ENCODE measurements at regions not wholly inside any gene's neighbourhood (a gene's known extent, or its start where the extent isn't known, plus 50 kb on each side); places are given as distances from the start of the nearest gene placed in this dataset.

DNA sequence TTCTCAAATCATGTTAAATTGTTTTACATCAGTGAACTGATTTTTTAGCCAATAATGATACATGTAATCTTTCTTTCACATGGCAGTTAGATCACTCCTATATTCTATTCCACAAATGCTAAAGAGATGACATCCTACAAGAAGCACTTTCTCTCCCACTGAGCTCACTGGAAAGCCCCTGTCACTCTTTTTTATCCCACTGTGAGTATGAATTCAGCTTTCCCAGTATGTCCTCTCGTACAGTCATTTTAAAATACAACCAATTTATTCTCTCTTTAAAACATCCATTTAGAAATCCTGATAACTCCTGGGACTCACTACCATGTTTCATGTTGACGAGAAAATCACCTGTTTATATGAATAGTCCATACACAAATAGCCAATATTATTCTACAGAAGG, 599.9 kb downstream of the SEMA5A start:
- no peak for ATAC-seq
- TF ChIP-seq CSRNP3 (CRISPR knock-in tag; IDR thresholded peaks at IDR 0.05) (no peak), SNAI2 (CRISPR knock-in tag; IDR thresholded peaks at IDR 0.05) (no peak), RARB (CRISPR knock-in tag; IDR thresholded peaks at IDR 0.05) (no peak), ZFP3 (CRISPR knock-in tag; IDR thresholded peaks at IDR 0.05) (no peak), ZFP30 (CRISPR knock-in tag; IDR thresholded peaks at IDR 0.05) (no peak), PPARA (CRISPR knock-in tag; IDR thresholded peaks at IDR 0.05; ENCODE audit: borderline replicate concordance) (no peak), POU6F1 (CRISPR knock-in tag; IDR thresholded peaks at IDR 0.05; ENCODE audit: borderline replicate concordance, low read depth) (no peak)
- TF ChIP-seq, protein P1, sequence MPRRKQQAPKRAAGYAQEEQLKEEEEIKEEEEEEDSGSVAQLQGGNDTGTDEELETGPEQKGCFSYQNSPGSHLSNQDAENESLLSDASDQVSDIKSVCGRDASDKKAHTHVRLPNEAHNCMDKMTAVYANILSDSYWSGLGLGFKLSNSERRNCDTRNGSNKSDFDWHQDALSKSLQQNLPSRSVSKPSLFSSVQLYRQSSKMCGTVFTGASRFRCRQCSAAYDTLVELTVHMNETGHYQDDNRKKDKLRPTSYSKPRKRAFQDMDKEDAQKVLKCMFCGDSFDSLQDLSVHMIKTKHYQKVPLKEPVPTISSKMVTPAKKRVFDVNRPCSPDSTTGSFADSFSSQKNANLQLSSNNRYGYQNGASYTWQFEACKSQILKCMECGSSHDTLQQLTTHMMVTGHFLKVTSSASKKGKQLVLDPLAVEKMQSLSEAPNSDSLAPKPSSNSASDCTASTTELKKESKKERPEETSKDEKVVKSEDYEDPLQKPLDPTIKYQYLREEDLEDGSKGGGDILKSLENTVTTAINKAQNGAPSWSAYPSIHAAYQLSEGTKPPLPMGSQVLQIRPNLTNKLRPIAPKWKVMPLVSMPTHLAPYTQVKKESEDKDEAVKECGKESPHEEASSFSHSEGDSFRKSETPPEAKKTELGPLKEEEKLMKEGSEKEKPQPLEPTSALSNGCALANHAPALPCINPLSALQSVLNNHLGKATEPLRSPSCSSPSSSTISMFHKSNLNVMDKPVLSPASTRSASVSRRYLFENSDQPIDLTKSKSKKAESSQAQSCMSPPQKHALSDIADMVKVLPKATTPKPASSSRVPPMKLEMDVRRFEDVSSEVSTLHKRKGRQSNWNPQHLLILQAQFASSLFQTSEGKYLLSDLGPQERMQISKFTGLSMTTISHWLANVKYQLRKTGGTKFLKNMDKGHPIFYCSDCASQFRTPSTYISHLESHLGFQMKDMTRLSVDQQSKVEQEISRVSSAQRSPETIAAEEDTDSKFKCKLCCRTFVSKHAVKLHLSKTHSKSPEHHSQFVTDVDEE (CRISPR knock-in tag; IDR thresholded peaks at IDR 0.05) = no peak
- TF ChIP-seq, protein P2, sequence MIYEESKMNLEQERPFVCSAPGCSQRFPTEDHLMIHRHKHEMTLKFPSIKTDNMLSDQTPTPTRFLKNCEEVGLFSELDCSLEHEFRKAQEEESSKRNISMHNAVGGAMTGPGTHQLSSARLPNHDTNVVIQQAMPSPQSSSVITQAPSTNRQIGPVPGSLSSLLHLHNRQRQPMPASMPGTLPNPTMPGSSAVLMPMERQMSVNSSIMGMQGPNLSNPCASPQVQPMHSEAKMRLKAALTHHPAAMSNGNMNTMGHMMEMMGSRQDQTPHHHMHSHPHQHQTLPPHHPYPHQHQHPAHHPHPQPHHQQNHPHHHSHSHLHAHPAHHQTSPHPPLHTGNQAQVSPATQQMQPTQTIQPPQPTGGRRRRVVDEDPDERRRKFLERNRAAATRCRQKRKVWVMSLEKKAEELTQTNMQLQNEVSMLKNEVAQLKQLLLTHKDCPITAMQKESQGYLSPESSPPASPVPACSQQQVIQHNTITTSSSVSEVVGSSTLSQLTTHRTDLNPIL (CRISPR knock-in tag; IDR thresholded peaks at IDR 0.05; ENCODE audit: low read depth) = no peak

DNA sequence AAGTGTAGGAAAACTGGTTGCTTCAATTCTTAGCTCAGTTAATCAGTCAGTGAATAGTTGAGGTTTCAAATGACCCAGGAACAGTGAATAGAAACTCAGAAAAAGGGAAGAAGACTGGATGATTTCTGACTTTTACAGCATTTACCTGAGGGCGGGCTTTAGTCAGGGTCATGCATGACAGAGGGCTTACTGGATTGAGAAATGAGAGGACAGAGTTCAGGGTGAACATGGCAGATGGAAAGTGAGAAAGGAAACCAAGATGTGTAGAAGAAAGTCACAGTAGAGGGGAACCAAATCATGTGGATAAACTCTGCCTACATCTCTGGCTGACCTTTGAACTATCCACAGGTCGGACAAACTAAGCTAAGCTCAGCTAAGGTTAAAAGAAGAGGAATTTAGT, 596.0 kb downstream of the SEMA5A start:
- ATAC-seq = no peak
- TF ChIP-seq ARNTL (CRISPR knock-in tag; IDR thresholded peaks at IDR 0.05; ENCODE audit: borderline replicate concordance, low read depth) = no peak
- no peak for TF ChIP-seq PATZ1 (CRISPR knock-in tag; IDR thresholded peaks at IDR 0.05; ENCODE audit: borderline replicate concordance)
- TF ChIP-seq RARB (CRISPR knock-in tag; IDR thresholded peaks at IDR 0.05) = no peak
- TF ChIP-seq CSRNP3 (CRISPR knock-in tag; IDR thresholded peaks at IDR 0.05) = no peak

DNA sequence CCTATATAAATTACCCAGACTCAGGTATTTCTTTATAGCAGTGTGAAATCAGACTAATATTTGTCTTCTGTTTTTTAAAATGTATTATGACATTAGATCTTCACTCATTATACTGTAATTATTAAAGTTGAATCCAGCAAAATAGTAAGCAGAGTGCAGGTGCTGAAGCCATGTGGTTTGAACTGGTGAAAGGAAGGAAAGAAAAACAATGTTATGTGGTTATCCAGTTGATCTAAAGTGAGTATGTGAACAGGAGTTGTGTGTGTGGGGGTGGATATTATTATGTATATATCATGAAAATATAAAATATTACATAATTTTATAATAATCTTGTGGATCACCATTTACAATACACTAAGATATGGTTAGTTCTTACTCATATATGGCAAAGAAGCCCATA, 593.7 kb downstream of the SEMA5A start:
- ATAC-seq = no peak
- no peak for TF ChIP-seq ISL1 (CRISPR knock-in tag; IDR thresholded peaks at IDR 0.05)
- TF ChIP-seq TOX (CRISPR knock-in tag; IDR thresholded peaks at IDR 0.05; ENCODE audit: borderline replicate concordance) = no peak
- TF ChIP-seq ZFP3 (CRISPR knock-in tag; IDR thresholded peaks at IDR 0.05) = no peak
- TF ChIP-seq TCF4 (CRISPR knock-in tag; IDR thresholded peaks at IDR 0.05; ENCODE audit: borderline replicate concordance) = no peak
- no peak for TF ChIP-seq CSDC2 (CRISPR knock-in tag; IDR thresholded peaks at IDR 0.05)
- no peak for TF ChIP-seq GLIS3 (CRISPR knock-in tag; IDR thresholded peaks at IDR 0.05)
- TF ChIP-seq, protein P1 (CRISPR knock-in tag; IDR thresholded peaks at IDR 0.05) = no peak
- TF ChIP-seq ZFP30 (CRISPR knock-in tag; IDR thresholded peaks at IDR 0.05) = no peak
- TF ChIP-seq, protein P2 (CRISPR knock-in tag; IDR thresholded peaks at IDR 0.05; ENCODE audit: low read depth) = no peak
- TF ChIP-seq CSRNP3 (CRISPR knock-in tag; IDR thresholded peaks at IDR 0.05) = no peak
- TF ChIP-seq PPARA (CRISPR knock-in tag; IDR thresholded peaks at IDR 0.05; ENCODE audit: borderline replicate concordance) = no peak
- no peak for TF ChIP-seq ZNF8 (CRISPR knock-in tag; IDR thresholded peaks at IDR 0.05)
- no peak for TF ChIP-seq POU6F1 (CRISPR knock-in tag; IDR thresholded peaks at IDR 0.05; ENCODE audit: borderline replicate concordance, low read depth)
- no peak for TF ChIP-seq ARNTL (CRISPR knock-in tag; IDR thresholded peaks at IDR 0.05; ENCODE audit: borderline replicate concordance, low read depth)

All from SK-N-SH treated with all-trans-retinoic acid at 6 μM for 48 hours (cell line).